Pancreas (tissue), 10 donors: ENCODE measurements at regions not wholly inside any gene's neighbourhood (a gene's known extent, or its start where the extent isn't known, plus 50 kb on each side); places are given as distances from the start of the nearest gene placed in this dataset.
"Not testable (repeated sequence)": the region's sequence is repeated elsewhere in the genome, so short reads cannot be mapped to it uniquely, and the experiment has no call there.

ENCODE experiments used
- ATAC-seq, 4 donors: fragments of 200-7000 bp; cut with Tn5 transposase; one replicate each; pipeline versions ENCODE4 v1.8.0 to v1.9.1; 2020; ENCODE audit warnings: mild to moderate bottlenecking in 4 of 4, moderate library complexity in 4 of 4
- DNase-seq, 6 donors: peaks; one replicate each; pipeline ENCODE4 v3.0.0-alpha.2; 2020
- FAIRE-seq: peaks from 2 replicates; lab custom pipeline; 2012; peaks lifted over from hg19 to GRCh38; lab: Jason Lieb, UNC
- H3K27ac ChIP-seq, 4 donors: fragments of 200-600 bp; sonication (generic); 1 replicate in 3 of 4; 2 replicates in 1 of 4; pipeline versions ENCODE4 v1.5.0 to v1.8.0; 2020
- H3K27me3 ChIP-seq, 4 donors: fragments of 200-600 bp; one replicate each; pipeline ENCODE4 v1.8.0; 2021
- H3K36me3 ChIP-seq, 3 donors: fragments of 200-600 bp; sonication (generic) in 1 of 3; one replicate each; pipeline versions ENCODE4 v1.5.0 to v1.8.0; 2020 to 2021
- H3K4me1 ChIP-seq, 3 donors: fragments of 200-600 bp; one replicate each; pipeline ENCODE4 v1.8.0; 2021
- H3K4me3 ChIP-seq, 4 donors: fragments of 200-600 bp; sonication (generic) in 2 of 4; one replicate each; pipeline versions ENCODE4 v1.5.0 to v1.8.0; 2020 to 2021
- H3K9me3 ChIP-seq, 4 donors: fragments of 200-600 bp; one replicate each; pipeline ENCODE4 v1.8.0; 2021
- CTCF ChIP-seq, 4 donors: fragments of 200-600 bp; sonication (generic) in 3 of 4; IDR thresholded peaks; one replicate each; pipeline versions ENCODE4 v1.5.0 to v1.8.0; 2021; ENCODE audit warnings: antibody characterized with exemption in 4 of 4
- WGBS, 2 donors: extraction: QIAGEN DNeasy Blood & Tissue Kit; methylation state at CpG; one replicate each; pipeline ENCODE4 v1.1.7; 2013; 5-methylcytosine and 5-hydroxymethylcytosine counted together
- intact Hi-C, 3 donors: fragments of 100-400 bp; cut with DNase I; formaldehyde crosslinking; loops; one replicate each; pipeline versions ENCODE4 v1.11.1 to v1.14.2; 2022
- donor health status: healthy with polysubstance abuse.
- donor health status: DM: no; HTN: no; CAD: no; lungs with moderate emphysema.
- donor health status: DM: no; HTN: no; CAD: no.
- donor health status: control.
- donor health status: control.
- donor health status: Bipolar disorder and iron deficiency.
- donor health status: DM: yes; HTN: yes; CAD: no.
- donor health status: DM: no; HTN: no; CAD: no.
- donor health status: DM: no; HTN: no; CAD: no.
- donor health status: DM: yes; HTN: yes; CAD: no.

- DNase-seq, result no peak
- Histone ChIP-seq H3K4me3 (no peak overlapping the region), H3K9me3 (no peaks in the 10 kb centered on the region), H3K27me3 (no peaks in the 10 kb centered on the region), H3K4me1 (peaks cover 0 to 10% (median 2%) of the 10 kb centered on the region in 3 donors), H3K27ac (no peak overlapping the region), H3K36me3 (no peaks in the 10 kb centered on the region)
- no peak for TF ChIP-seq CTCF (IDR thresholded peaks at IDR 0.05)
- no peak for ATAC-seq
- intact Hi-C loops, result no loop called here
- FAIRE-seq, result no peak
- 68 to 79% methylated on average over 4 of the region's 4 CpGs for WGBS, 2 donors
Measured at GRCh38 chr14:30389877-30390385, 169.0 kb upstream of the G2E3 start.

DNA sequence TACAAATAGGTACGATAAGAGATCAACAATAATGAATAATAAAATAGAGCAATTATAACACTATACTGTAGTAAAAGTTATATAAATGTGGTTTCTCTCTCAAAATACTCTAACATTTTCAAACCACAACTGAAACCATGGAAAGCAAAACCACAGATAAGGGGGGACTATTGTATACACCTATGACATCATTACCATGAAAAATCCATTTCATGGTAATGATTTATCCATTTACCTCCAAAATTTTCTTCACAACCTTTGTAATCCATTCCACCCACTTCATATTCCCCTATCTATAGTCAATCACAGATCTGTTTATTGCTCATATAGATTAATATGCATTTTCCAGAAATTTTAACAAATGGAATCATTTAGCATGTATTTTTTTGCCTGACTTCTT is 163.9 kb upstream of the G2E3 start:
- no peaks in the 10 kb centered on the region for H3K9me3 ChIP-seq
- ATAC-seq, result no peak
- DNase-seq, result no peak
- FAIRE-seq, result no peak
- intact Hi-C loops, result no loop called here
- no peaks in the 10 kb centered on the region for H3K27me3 ChIP-seq
- no peaks in the 10 kb centered on the region for H3K4me1 ChIP-seq
- H3K36me3 ChIP-seq, result no peaks in the 10 kb centered on the region
- WGBS, 2 donors, result 71 to 84% methylated on average over 1 of the region's 1 CpG
- H3K4me3 ChIP-seq, result no peak overlapping the region
- H3K27ac ChIP-seq, result no peak overlapping the region
- TF ChIP-seq CTCF (IDR thresholded peaks at IDR 0.05), result no peak

DNA sequence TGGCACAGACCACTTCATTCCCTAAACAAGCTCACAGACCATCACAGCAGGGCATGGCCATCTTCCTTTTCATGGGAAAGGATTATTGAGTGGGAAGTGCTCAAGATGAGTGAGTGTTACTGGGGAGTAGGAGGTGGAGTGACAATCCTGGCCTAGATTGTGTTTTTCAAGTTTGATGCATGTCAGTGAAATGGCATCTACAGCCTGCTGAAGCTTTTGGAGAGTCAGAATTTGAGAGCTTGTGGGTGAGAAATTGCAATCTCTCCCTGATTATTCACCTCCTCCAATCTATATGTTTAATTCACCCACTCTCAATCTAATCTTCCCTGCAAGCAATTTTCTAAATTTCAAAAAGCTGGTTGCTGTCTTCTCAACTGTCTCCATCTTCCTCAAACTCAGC is 156.1 kb upstream of the G2E3 start:
- Histone ChIP-seq H3K27me3 (no peaks in the 10 kb centered on the region), H3K4me3 (no peak overlapping the region), H3K4me1 (no peaks in the 10 kb centered on the region), H3K36me3 (no peaks in the 10 kb centered on the region), H3K9me3 (no peaks in the 10 kb centered on the region), H3K27ac (no peak overlapping the region)
- no peak for DNase-seq
- ATAC-seq, result no peak
- TF ChIP-seq CTCF (IDR thresholded peaks at IDR 0.05), result no peak
- no peak for FAIRE-seq
- intact Hi-C loops, result no loop called here

GRCh38 chr14:30403791-30404190 is 155.2 kb upstream of the G2E3 start:
- Histone ChIP-seq H3K27ac (no peak overlapping the region), H3K9me3 (no peaks in the 10 kb centered on the region), H3K27me3 (no peaks in the 10 kb centered on the region), H3K36me3 (no peaks in the 10 kb centered on the region), H3K4me3 (no peak overlapping the region), H3K4me1 (no peaks in the 10 kb centered on the region)
- intact Hi-C loops, result no loop called here
- WGBS, 2 donors, result 76 to 78% methylated on average over 4 of the region's 4 CpGs
- no peak for TF ChIP-seq CTCF (IDR thresholded peaks at IDR 0.05)
- no peak for DNase-seq
- FAIRE-seq, result no peak
- ATAC-seq, result no peak

- DNase-seq, H3K9me3 ChIP-seq, H3K27ac ChIP-seq, intact Hi-C loops, FAIRE-seq, H3K27me3 ChIP-seq, H3K4me3 ChIP-seq, ATAC-seq, H3K36me3 ChIP-seq, H3K4me1 ChIP-seq: not testable (repeated sequence)
- WGBS, 2 donors, result 89 to 92% methylated on average over 2 of the region's 2 CpGs
Measured at GRCh38 chr14:30409508-30410015, 149.4 kb upstream of the G2E3 start.
